ENCODE measurements at regions not wholly inside any gene's neighbourhood (a gene's known extent, or its start where the extent isn't known, plus 50 kb on each side); places are given as distances from the start of the nearest gene placed in this dataset.

DNA sequence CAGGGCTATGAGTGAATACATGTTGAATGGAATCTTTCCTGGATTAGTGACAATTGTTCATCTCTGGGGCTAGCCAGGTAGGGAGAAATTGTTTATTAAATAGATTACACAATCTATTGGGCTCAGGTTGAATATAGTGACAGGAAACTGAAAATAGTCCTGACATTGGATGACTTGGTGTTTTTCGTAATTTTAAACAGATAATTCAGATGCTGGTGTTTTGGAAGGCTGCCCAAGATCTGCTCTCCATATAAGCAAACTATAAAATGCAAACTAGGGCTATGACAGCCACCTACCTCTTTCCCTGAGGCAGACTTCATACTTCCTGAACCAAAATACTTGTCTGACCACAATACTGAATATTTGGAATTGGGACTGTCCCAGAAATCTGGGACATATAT lies 99.1 kb downstream of the ENC1 start:
- intact Hi-C loops (cut with DNase I, micrococcal nuclease), result no loop called here
- Histone ChIP-seq H3K36me3 (ENCODE audit: low read depth) (no peaks in the 10 kb centered on the region), H3K4me1 (ENCODE audit: low read depth) (no peaks in the 10 kb centered on the region), H3K9me3 (no peaks in the 10 kb centered on the region), H3K4me3 (no peak overlapping the region)
- ATAC-seq, result no peak
- TF ChIP-seq, protein P1, sequence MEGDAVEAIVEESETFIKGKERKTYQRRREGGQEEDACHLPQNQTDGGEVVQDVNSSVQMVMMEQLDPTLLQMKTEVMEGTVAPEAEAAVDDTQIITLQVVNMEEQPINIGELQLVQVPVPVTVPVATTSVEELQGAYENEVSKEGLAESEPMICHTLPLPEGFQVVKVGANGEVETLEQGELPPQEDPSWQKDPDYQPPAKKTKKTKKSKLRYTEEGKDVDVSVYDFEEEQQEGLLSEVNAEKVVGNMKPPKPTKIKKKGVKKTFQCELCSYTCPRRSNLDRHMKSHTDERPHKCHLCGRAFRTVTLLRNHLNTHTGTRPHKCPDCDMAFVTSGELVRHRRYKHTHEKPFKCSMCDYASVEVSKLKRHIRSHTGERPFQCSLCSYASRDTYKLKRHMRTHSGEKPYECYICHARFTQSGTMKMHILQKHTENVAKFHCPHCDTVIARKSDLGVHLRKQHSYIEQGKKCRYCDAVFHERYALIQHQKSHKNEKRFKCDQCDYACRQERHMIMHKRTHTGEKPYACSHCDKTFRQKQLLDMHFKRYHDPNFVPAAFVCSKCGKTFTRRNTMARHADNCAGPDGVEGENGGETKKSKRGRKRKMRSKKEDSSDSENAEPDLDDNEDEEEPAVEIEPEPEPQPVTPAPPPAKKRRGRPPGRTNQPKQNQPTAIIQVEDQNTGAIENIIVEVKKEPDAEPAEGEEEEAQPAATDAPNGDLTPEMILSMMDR (IDR thresholded peaks at IDR 0.05), result no peak
- DNase-seq, result no peak

DNA sequence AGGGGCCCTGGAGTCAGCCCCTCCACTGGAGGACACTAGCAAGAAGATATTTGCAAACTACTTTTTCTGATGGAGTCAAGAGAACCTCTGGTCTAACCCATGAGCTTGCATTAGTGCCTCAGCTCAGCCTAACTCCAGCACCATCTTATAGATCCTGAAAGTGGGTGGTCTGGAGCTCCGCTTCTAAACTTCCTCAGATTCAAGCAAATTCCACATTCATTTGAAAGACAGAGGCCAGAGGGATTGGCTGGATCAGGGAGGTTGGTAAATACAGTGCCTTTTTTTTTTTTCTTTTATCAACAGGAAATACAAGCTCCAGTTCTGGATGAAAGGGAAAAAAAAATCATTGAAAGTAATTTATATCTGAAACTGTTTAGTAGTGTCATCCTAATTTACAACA lies 99.9 kb downstream of the ENC1 start:
- Histone ChIP-seq H3K4me1 (ENCODE audit: low read depth) (no peaks in the 10 kb centered on the region), H3K4me3 (no peak overlapping the region), H3K36me3 (ENCODE audit: low read depth) (no peaks in the 10 kb centered on the region), H3K9me3 (no peaks in the 10 kb centered on the region)
- DNase-seq (no peak), ATAC-seq (no peak)
- intact Hi-C loops (cut with DNase I, micrococcal nuclease), result no loop called here
- TF ChIP-seq, protein P1 (IDR thresholded peaks at IDR 0.05), result no peak

DNA sequence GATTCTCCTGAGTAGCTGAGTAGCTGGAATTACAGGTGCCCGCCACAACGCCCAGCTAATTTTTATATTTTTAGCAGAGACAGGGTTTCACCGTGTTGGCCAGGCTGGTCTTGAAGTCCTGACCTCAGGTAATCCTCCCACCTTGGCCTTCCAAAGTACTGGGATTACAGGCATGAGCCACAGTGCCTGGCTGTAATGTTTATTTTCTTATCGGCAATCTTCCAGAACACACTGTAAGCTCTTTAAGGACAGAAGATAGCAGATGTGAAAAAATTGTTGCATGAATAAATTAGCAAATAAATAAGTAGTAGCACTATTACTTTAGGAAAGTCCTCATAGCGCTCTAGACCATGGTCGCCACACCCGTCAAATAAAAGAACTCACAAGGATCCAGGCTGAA lies 100.5 kb downstream of the ENC1 start:
- H3K36me3 ChIP-seq (ENCODE audit: low read depth), result no peaks in the 10 kb centered on the region
- DNase-seq (no peak), ATAC-seq (no peak)
- intact Hi-C loops (cut with DNase I, micrococcal nuclease), result no loop called here
- no peak overlapping the region for H3K4me3 ChIP-seq
- no peaks in the 10 kb centered on the region for H3K9me3 ChIP-seq
- H3K4me1 ChIP-seq (ENCODE audit: low read depth), result no peaks in the 10 kb centered on the region
- TF ChIP-seq, protein P1 (IDR thresholded peaks at IDR 0.05), result no peak

DNA sequence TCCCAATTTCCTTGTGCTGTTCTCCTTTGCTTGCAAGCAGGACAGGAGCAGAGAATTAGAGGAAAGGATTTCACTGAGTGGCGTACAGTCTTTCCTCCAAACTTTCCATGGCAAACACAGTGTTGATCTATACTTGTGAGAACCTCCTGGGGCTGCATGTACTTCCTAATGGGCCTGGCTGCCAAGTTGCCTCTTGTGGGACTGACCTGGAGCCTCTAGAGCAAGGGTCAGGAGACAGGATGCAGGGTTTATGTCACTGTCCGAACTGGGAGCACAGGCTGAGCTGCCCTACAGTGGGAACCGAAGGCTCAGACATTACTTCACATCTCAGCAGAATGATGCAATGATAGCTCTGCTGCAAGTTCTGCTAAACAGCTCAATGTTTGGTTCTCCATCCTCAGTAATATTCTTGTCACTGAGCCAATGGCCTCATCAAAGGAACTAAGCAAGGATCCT lies 102.3 kb downstream of the ENC1 start:
- ATAC-seq (peak; percentile 67), DNase-seq (peak in 1 of 3 donors; percentile 14)
- TF ChIP-seq, protein P1 (IDR thresholded peaks at IDR 0.05), result no peak
- Histone ChIP-seq H3K4me3 (no peak overlapping the region), H3K9me3 (peaks cover 2% of the 10 kb centered on the region), H3K36me3 (ENCODE audit: low read depth) (no peaks in the 10 kb centered on the region), H3K4me1 (ENCODE audit: low read depth) (no peaks in the 10 kb centered on the region)
- intact Hi-C loops (cut with DNase I, micrococcal nuclease), result no loop called here

DNA sequence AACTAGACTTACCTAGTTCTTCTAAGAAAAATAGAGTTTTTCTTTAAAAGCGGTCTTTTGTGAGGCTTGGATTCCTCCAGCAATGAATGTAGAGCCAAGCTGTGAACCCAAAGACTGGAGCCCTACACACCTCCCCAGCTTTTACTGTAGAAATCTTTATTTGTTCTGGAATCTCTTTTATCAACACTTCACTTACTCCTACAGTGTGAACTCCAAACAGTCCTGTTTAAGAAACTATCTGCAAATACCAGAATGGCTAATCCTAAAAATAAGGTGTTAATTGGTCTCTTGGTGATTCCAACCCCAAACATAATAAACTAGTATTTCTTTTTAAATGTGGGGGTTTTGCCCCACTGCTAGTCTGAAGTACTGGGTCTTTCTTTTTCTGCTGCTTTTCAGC lies 103.9 kb downstream of the ENC1 start:
- Histone ChIP-seq H3K9me3 (peaks cover 2% of the 10 kb centered on the region), H3K36me3 (ENCODE audit: low read depth) (no peaks in the 10 kb centered on the region), H3K4me3 (no peak overlapping the region), H3K4me1 (ENCODE audit: low read depth) (no peaks in the 10 kb centered on the region)
- no peak for DNase-seq
- TF ChIP-seq, protein P1 (IDR thresholded peaks at IDR 0.05), result no peak
- ATAC-seq, result no peak
- intact Hi-C loops (cut with DNase I, micrococcal nuclease), result no loop called here

DNA sequence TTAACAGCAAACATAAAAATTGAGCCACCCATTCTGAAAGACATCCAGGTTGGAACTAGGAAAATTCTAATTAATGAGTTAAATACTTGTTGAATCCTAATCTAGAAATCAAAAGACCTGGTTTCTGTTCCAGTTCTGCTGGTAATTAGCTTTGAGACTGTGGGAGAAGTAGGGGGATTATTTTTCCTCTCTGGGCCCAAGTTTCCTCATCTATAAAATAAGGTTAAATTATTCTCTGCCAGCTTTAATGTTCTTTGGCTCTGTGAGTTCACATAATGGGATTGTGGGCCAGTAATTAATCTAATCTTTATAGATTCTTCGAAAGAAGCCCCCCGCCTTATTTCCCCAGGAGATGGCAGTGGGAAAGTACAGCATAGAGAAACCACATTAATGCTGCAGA lies 104.6 kb downstream of the ENC1 start:
- intact Hi-C loops (cut with DNase I, micrococcal nuclease), result no loop called here
- ATAC-seq, result no peak
- TF ChIP-seq, protein P1 (IDR thresholded peaks at IDR 0.05), result no peak

More for the DNA sequence above, 104.6 kb downstream of the ENC1 start:
- no peak for DNase-seq
- Histone ChIP-seq H3K9me3 (peaks cover 2% of the 10 kb centered on the region), H3K4me1 (ENCODE audit: low read depth) (no peaks in the 10 kb centered on the region), H3K36me3 (ENCODE audit: low read depth) (no peaks in the 10 kb centered on the region), H3K4me3 (no peak overlapping the region)
